GM12874 (cell line): ENCODE measurements at regions not wholly inside any gene's neighbourhood (a gene's known extent, or its start where the extent isn't known, plus 50 kb on each side); places are given as distances from the start of the nearest gene placed in this dataset.

Experiments used
- CTCF ChIP-seq: IDR thresholded peaks from 2 replicates; pipeline ENCODE4 v1.5.1; 2011; ENCODE audit warnings: low read depth, mild to moderate bottlenecking, control low read depth, low read length, moderate library complexity; ENCODE audit not compliant: insufficient read depth

- no peak for TF ChIP-seq CTCF
Measured at GRCh38 chr3:144995856-144996255, 1024.2 kb downstream of the DIPK2A start.

GRCh38 chr3:145005427-145005826, 1033.8 kb downstream of the DIPK2A start:
- no peak for TF ChIP-seq CTCF

GRCh38 chr3:145006271-145006670, 1034.6 kb downstream of the DIPK2A start:
- no peak for TF ChIP-seq CTCF

- TF ChIP-seq CTCF, result no peak
Measured at GRCh38 chr3:145013931-145014330, 1042.3 kb downstream of the DIPK2A start.

GRCh38 chr3:145015253-145015652, 1043.6 kb downstream of the DIPK2A start:
- no peak for TF ChIP-seq CTCF

- no peak for TF ChIP-seq CTCF
Measured at GRCh38 chr3:145017959-145018358, 1046.3 kb downstream of the DIPK2A start.

- no peak for TF ChIP-seq CTCF
Measured at GRCh38 chr3:145022447-145022846, 1050.8 kb downstream of the DIPK2A start.

- TF ChIP-seq CTCF, result no peak
Measured at GRCh38 chr3:145024700-145025099, 1053.1 kb downstream of the DIPK2A start.
